ENCODE measurements at regions not wholly inside any gene's neighbourhood (a gene's known extent, or its start where the extent isn't known, plus 50 kb on each side); places are given as distances from the start of the nearest gene placed in this dataset.

DNA sequence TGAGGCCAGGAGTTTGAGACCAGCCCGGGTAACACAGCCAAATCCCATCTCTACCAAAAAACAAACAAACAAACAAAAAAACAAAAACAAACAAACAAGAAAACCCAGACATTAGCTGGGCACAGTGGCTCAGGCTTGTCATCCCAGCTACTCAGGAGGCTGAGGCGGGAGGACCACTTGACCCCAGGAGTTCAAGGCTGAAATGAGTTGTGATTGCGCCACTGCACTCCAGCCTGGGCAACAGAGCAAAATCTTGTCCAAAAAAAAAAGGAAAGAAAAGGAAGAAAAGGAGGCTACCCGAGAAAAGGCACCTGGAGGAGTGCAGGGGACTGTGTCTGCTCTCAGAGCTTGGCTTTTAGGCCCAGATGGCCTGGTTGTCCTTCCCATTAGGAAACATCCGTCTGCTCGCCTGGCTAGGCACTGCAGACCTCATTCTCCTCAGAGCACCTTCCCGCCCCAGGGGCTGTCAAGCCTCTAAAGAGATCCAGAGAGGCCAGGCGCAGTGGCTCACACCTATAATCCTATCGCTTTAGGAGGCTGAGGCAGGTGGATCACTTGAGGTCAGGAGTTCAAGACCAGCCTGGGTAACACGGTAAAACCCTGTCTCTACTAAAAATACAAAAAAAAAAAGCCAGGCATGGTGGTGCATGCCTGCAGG lies 185.3 kb upstream of the IER5L start:
- POLR2A ChIA-PET, result no interaction called here
- H3K9me3 Mint-ChIP-seq (ENCODE audit: unreplicated experiment), result no peaks in the 10 kb centered on the region
- no peak overlapping the region for H3K27ac Mint-ChIP-seq (ENCODE audit: low read depth, unreplicated experiment)
- peaks cover 5% of the 10 kb centered on the region for H3K36me3 Mint-ChIP-seq (ENCODE audit: insufficient read depth, unreplicated experiment)
- TF ChIP-seq, protein P1, sequence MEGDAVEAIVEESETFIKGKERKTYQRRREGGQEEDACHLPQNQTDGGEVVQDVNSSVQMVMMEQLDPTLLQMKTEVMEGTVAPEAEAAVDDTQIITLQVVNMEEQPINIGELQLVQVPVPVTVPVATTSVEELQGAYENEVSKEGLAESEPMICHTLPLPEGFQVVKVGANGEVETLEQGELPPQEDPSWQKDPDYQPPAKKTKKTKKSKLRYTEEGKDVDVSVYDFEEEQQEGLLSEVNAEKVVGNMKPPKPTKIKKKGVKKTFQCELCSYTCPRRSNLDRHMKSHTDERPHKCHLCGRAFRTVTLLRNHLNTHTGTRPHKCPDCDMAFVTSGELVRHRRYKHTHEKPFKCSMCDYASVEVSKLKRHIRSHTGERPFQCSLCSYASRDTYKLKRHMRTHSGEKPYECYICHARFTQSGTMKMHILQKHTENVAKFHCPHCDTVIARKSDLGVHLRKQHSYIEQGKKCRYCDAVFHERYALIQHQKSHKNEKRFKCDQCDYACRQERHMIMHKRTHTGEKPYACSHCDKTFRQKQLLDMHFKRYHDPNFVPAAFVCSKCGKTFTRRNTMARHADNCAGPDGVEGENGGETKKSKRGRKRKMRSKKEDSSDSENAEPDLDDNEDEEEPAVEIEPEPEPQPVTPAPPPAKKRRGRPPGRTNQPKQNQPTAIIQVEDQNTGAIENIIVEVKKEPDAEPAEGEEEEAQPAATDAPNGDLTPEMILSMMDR (IDR thresholded peaks at IDR 0.05; ENCODE audit: unreplicated experiment), result no peak
- H3K27me3 Mint-ChIP-seq (ENCODE audit: insufficient read depth, unreplicated experiment), result no peaks in the 10 kb centered on the region
- no peak overlapping the region for H3K4me3 Mint-ChIP-seq (ENCODE audit: unreplicated experiment)
- BruUV-seq (replicated peaks), result no TSS peak
- no peaks in the 10 kb centered on the region for H3K4me1 Mint-ChIP-seq (ENCODE audit: insufficient read depth, unreplicated experiment)
- no peak for DNase-seq (ENCODE audit: unreplicated experiment)
- intact Hi-C loops (cut with micrococcal nuclease), result no loop called here
- CTCF ChIA-PET, result interaction anchor here (0.7 kb wide), 2 partner anchors 179 to 420 kb away, joined by 3 read pairs; no protein-coding TSS in a partner anchor

DNA sequence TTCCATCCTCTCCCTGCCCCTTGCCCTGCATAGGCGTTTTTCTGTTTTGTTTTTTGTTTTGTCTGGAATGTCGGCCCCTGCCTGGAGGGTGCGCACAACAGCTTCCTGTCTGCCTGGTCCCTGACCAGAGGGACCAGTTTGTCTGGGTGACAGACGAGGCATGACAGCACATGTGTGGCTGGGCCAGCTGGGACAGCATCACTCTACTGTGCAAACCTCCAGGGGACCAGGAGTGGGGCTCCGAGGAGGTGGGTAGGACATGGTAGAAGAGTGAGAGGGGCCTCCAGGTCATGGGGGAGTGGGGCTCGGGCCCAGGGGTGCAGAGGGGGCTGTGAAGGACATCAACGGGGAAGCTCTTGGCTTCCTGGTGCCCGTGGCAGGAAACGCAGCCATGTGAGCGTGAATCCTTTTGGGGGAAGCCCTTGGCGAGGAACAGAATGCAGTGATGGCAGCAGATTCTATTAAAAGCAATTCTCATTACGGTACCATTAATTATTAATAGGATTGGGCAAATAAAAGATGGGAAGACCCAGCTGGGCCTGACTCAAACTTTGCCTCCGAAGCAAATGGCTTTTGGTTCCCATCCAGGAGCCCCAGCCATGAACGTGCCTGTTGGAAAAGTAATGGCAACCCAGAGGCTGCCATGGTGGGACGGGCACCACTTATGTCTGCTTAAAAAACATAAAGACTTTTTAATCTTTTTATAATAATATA lies 184.4 kb upstream of the IER5L start:
- Mint-ChIP-seq H3K4me1 (ENCODE audit: insufficient read depth, unreplicated experiment) (no peaks in the 10 kb centered on the region), H3K27ac (ENCODE audit: low read depth, unreplicated experiment) (no peak overlapping the region), H3K36me3 (ENCODE audit: insufficient read depth, unreplicated experiment) (peaks cover 5% of the 10 kb centered on the region), H3K9me3 (ENCODE audit: unreplicated experiment) (no peaks in the 10 kb centered on the region), H3K27me3 (ENCODE audit: insufficient read depth, unreplicated experiment) (no peaks in the 10 kb centered on the region), H3K4me3 (ENCODE audit: unreplicated experiment) (no peak overlapping the region)
- no peak for DNase-seq (ENCODE audit: unreplicated experiment)
- TF ChIP-seq, protein P1 (IDR thresholded peaks at IDR 0.05; ENCODE audit: unreplicated experiment), result no peak
- CTCF ChIA-PET, result interaction anchor here (0.6 to 0.7 kb wide), 2 partner anchors 182 to 224 kb away, joined by 3 read pairs; no protein-coding TSS in a partner anchor
- no TSS peak for BruUV-seq (replicated peaks)
- intact Hi-C loops (cut with micrococcal nuclease), result no loop called here
- POLR2A ChIA-PET, result no interaction called here

DNA sequence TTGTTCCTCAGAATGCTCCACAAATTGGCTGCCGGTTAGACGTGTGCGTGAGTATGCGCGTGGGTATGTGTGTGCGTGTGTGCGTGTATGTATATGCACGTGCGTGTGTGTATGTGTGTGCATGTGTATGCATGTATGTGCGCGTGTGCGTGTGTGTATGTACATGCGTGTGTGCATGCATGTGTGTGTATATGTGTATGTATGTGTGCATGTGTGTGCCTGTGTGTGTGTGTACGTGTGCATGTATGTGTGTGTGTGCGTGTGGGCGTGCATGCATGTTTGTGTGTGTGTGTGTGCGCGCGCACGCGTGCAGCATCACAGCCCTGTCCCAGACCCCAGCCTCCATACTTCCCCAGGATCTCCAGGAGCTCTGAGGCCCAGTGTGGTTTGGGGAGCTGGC lies 183.1 kb upstream of the IER5L start:
- BruUV-seq (replicated peaks), result no TSS peak
- no peaks in the 10 kb centered on the region for H3K27me3 Mint-ChIP-seq (ENCODE audit: insufficient read depth, unreplicated experiment)
- CTCF ChIA-PET, result no interaction called here
- intact Hi-C loops (cut with micrococcal nuclease), result no loop called here
- POLR2A ChIA-PET, result interaction anchor here (0.6 to 1.7 kb wide), 2 partner anchors 9 to 178 kb away, joined by 3 to 4 read pairs; no protein-coding TSS in a partner anchor
- H3K27ac Mint-ChIP-seq (ENCODE audit: low read depth, unreplicated experiment), result no peak overlapping the region
- no peak for DNase-seq (ENCODE audit: unreplicated experiment)
- no peaks in the 10 kb centered on the region for H3K9me3 Mint-ChIP-seq (ENCODE audit: unreplicated experiment)
- H3K4me1 Mint-ChIP-seq (ENCODE audit: insufficient read depth, unreplicated experiment), result no peaks in the 10 kb centered on the region
- peaks cover 5% of the 10 kb centered on the region for H3K36me3 Mint-ChIP-seq (ENCODE audit: insufficient read depth, unreplicated experiment)
- no peak overlapping the region for H3K4me3 Mint-ChIP-seq (ENCODE audit: unreplicated experiment)
- TF ChIP-seq, protein P1 (IDR thresholded peaks at IDR 0.05; ENCODE audit: unreplicated experiment), result no peak

DNA sequence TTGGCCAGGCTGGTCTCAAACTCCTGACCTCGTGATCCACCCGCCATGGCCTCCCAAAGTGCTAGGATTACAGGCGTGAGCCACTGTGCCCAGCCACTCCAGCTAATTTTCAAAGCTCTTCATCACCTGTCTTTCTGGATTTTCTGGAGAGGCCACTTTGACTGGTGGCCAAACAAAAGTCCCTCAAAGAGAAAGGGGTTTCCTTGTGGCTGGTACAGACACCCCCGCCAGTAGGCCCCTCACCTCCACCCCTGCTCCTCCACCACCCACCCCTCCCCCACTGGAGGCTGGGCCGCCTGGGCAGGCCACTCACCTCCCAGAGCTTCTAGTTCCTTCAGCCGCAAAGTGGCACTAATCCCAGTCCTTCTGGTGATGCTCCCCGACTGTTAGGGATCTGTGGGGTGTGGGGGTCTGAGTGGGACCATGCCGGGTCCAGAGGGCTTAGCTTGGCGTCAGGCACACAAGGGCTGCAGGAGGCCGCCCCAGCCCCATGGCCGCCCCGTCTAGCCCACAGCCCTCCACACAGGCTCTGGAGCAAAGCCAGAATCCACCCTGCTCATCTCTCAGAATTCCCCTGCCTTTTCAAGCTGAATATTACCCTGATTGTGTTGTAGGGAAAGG lies 182.0 kb upstream of the IER5L start:
- Mint-ChIP-seq H3K36me3 (ENCODE audit: insufficient read depth, unreplicated experiment) (peaks cover 5% of the 10 kb centered on the region), H3K4me1 (ENCODE audit: insufficient read depth, unreplicated experiment) (no peaks in the 10 kb centered on the region), H3K27me3 (ENCODE audit: insufficient read depth, unreplicated experiment) (no peaks in the 10 kb centered on the region), H3K4me3 (ENCODE audit: unreplicated experiment) (no peak overlapping the region), H3K27ac (ENCODE audit: low read depth, unreplicated experiment) (no peak overlapping the region), H3K9me3 (ENCODE audit: unreplicated experiment) (no peaks in the 10 kb centered on the region)
- ChIA-PET POLR2A (interaction anchor here (0.5 to 1.7 kb wide), 2 partner anchors 10 to 26 kb away, joined by 3 to 4 read pairs; no protein-coding TSS in a partner anchor), CTCF (interaction anchor here (0.6 to 1.0 kb wide), 2 partner anchors 186 to 378 kb away, joined by 3 to 5 read pairs; no protein-coding TSS in a partner anchor)
- no TSS peak for BruUV-seq (replicated peaks)
- TF ChIP-seq, protein P1 (IDR thresholded peaks at IDR 0.05; ENCODE audit: unreplicated experiment), result no peak
- no peak for DNase-seq (ENCODE audit: unreplicated experiment)
- intact Hi-C loops (cut with micrococcal nuclease), result no loop called here

All from MCF 10A (cell line).